Nephron progenitor cell (in vitro differentiated cells): ENCODE measurements at regions not wholly inside any gene's neighbourhood (a gene's known extent, or its start where the extent isn't known, plus 50 kb on each side); places are given as distances from the start of the nearest gene placed in this dataset.

ENCODE experiments used
- DNase-seq: peaks from one replicate; pipeline ENCODE4 v3.0.0; 2021
- H3K27ac Mint-ChIP-seq: 2 replicates; pipeline ENCODE4 v1.8.0; 2021; ENCODE audit warnings: mild to moderate bottlenecking, moderate library complexity, mixed read lengths
- H3K27me3 Mint-ChIP-seq: 2 replicates; pipeline ENCODE4 v1.8.0; 2021; ENCODE audit warnings: mild to moderate bottlenecking, low read depth, mixed read lengths; ENCODE audit not compliant: poor library complexity
- H3K36me3 Mint-ChIP-seq: 2 replicates; pipeline ENCODE4 v1.8.0; 2021; ENCODE audit warnings: low read depth, mixed read lengths
- H3K4me1 Mint-ChIP-seq: 2 replicates; pipeline ENCODE4 v1.8.0; 2021; ENCODE audit warnings: mixed read lengths
- H3K4me3 Mint-ChIP-seq: 2 replicates; pipeline ENCODE4 v1.8.0; 2021; ENCODE audit warnings: mild to moderate bottlenecking, moderate library complexity, mixed read lengths
- H3K9me3 Mint-ChIP-seq: 2 replicates; pipeline ENCODE4 v1.8.0; 2021; ENCODE audit warnings: mild to moderate bottlenecking, moderate library complexity, mixed read lengths
- CTCF ChIP-seq: fragments of 200-600 bp; sonication (generic); IDR thresholded peaks from 2 replicates; pipeline ENCODE4 v1.5.0; 2021; ENCODE audit warnings: antibody characterized with exemption

- peaks cover 5% of the 10 kb centered on the region for H3K27me3 Mint-ChIP-seq
- no peak for TF ChIP-seq CTCF
- H3K4me3 Mint-ChIP-seq, result no peak overlapping the region
- no peak overlapping the region for H3K27ac Mint-ChIP-seq
- peaks cover under 1% of the 10 kb centered on the region for H3K9me3 Mint-ChIP-seq
- H3K4me1 Mint-ChIP-seq, result no peaks in the 10 kb centered on the region
- no peaks in the 10 kb centered on the region for H3K36me3 Mint-ChIP-seq
- DNase-seq, result no peak
These were observed 449.4 kb upstream of the SUCLG2 start for GRCh38 chr3:68103811-68104210.

GRCh38 chr3:68090571-68090970, 436.2 kb upstream of the SUCLG2 start:
- DNase-seq, result no peak
- H3K27me3 Mint-ChIP-seq, result peaks cover 4% of the 10 kb centered on the region
- H3K27ac Mint-ChIP-seq, result no peak overlapping the region
- no peaks in the 10 kb centered on the region for H3K36me3 Mint-ChIP-seq
- no peak for TF ChIP-seq CTCF
- H3K9me3 Mint-ChIP-seq, result no peaks in the 10 kb centered on the region
- H3K4me3 Mint-ChIP-seq, result no peak overlapping the region
- H3K4me1 Mint-ChIP-seq, result no peaks in the 10 kb centered on the region

- Mint-ChIP-seq H3K4me3 (no peak overlapping the region), H3K4me1 (no peaks in the 10 kb centered on the region), H3K27me3 (peaks cover 8% of the 10 kb centered on the region), H3K27ac (no peak overlapping the region), H3K36me3 (no peaks in the 10 kb centered on the region), H3K9me3 (no peaks in the 10 kb centered on the region)
- DNase-seq, result no peak
- TF ChIP-seq CTCF, result no peak
These were observed 435.2 kb upstream of the SUCLG2 start for GRCh38 chr3:68089572-68090011.

GRCh38 chr3:68088636-68089035, 434.2 kb upstream of the SUCLG2 start:
- no peaks in the 10 kb centered on the region for H3K9me3 Mint-ChIP-seq
- no peaks in the 10 kb centered on the region for H3K36me3 Mint-ChIP-seq
- H3K27me3 Mint-ChIP-seq, result peaks cover 8% of the 10 kb centered on the region
- no peak for TF ChIP-seq CTCF
- no peak for DNase-seq
- no peak overlapping the region for H3K27ac Mint-ChIP-seq
- H3K4me3 Mint-ChIP-seq, result no peak overlapping the region
- no peaks in the 10 kb centered on the region for H3K4me1 Mint-ChIP-seq

GRCh38 chr3:68088216-68088615, 433.8 kb upstream of the SUCLG2 start:
- no peak for DNase-seq
- Mint-ChIP-seq H3K9me3 (no peaks in the 10 kb centered on the region), H3K27ac (no peak overlapping the region), H3K4me3 (no peak overlapping the region), H3K27me3 (peaks cover 8% of the 10 kb centered on the region), H3K36me3 (no peaks in the 10 kb centered on the region), H3K4me1 (no peaks in the 10 kb centered on the region)
- TF ChIP-seq CTCF, result no peak

- TF ChIP-seq CTCF, result no peak
- H3K9me3 Mint-ChIP-seq, result peaks cover 24% of the 10 kb centered on the region
- H3K4me3 Mint-ChIP-seq, result no peak overlapping the region
- H3K27ac Mint-ChIP-seq, result no peak overlapping the region
- no peaks in the 10 kb centered on the region for H3K36me3 Mint-ChIP-seq
- DNase-seq, result no peak
- no peaks in the 10 kb centered on the region for H3K4me1 Mint-ChIP-seq
- H3K27me3 Mint-ChIP-seq, result peaks cover 2% of the 10 kb centered on the region
These were observed 417.6 kb upstream of the SUCLG2 start for GRCh38 chr3:68072062-68072461.
